Smooth muscle cell of the brain vasculature (primary cell): ENCODE measurements at regions not wholly inside any gene's neighbourhood (a gene's known extent, or its start where the extent isn't known, plus 50 kb on each side); places are given as distances from the start of the nearest gene placed in this dataset.

Experiments
- DNase-seq: peaks from one replicate; pipeline ENCODE4 v3.0.0-alpha.2; 2012; ENCODE audit warnings: low read depth, low spot score

DNA sequence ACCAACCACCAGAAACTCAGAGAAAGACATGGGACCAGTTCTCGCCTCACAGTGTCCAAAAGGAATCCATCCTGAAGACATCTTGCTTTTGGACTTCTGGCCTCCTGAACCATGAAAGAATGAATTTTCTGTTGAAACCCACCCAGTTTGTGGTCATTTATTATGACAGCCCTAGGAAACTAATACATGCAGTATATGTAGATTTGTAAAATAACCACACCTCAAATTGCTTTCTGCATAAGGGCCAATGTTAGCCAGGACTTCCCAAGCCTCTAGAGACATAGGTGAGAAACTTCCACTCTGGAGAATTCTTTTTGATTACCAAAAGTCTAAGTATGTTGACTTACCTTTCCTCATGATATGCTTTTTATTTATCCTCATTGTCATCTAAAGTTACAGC is 210.5 kb upstream of the SP4 start:
- DNase-seq = no peak

- no peak for DNase-seq
These were observed 209.7 kb upstream of the SP4 start for GRCh38 chr7:21218155-21218554.

DNA sequence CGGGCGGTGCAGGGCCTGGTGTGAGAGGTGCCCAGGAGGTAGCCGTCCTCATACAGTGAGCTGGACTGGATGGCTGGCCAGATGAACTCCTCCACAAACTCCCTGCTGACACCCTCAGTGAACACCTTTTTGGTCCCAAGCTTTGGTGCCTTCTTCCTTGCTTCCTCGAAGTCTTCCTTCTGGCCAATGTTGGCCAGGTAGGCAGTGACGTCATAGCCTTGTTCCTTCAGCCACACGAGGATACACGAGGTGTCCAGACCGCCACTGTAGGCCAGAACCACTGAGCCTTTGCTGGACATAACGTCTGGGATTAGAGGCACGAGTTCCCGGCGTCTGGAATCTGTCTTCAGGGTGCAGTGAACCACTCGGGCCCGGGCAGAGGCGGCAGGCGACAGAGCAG is 206.8 kb upstream of the SP4 start:
- DNase-seq = no peak

- no peak for DNase-seq
These were observed 189.3 kb upstream of the SP4 start for GRCh38 chr7:21238400-21239116.

GRCh38 chr7:21243265-21243664 is 184.6 kb upstream of the SP4 start:
- no peak for DNase-seq

GRCh38 chr7:21251151-21251800 is 176.6 kb upstream of the SP4 start:
- no peak for DNase-seq

DNA sequence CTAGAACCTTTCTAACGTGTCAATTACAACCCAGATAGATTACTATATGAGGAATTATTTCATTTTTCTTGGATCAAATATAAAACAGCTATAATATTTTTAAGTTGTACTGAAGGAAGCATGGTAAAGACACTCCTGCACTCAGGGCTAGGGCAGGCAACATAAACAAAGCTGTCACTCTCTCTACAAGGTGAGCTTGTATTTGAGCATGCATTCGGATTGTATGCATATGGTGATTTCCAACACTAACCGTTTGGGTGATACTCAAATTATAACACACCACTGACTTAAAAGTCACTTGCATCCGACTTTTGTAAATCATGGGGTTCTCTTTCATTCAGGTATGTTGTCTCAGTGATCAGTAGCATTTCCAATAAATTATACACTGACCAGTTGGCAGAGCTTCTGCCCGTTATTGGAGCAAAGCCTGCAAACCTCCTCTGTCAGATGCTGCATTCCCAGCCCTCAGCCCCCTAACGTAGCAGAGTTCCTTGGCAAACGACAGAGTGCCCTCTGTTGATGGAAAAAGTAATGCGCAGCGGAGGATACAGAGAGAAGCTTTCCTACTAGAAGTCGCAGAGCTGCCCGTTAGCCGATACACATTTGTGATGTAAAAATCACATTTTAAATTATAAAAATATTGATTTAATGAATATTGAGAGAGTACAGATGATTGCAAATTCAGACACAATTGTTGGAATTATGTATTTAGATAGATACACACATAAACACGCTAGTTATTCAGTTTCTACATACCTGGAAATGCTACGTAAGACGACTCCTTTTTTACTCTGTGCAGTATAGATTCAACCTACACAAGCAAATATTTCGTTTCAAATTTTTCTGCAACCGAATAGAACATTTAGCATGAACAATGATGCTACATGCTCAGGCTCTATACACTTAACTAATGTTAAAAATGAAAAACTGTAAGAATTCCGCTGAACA is 173.9 kb upstream of the SP4 start:
- DNase-seq = peak; percentile 9

GRCh38 chr7:21256310-21256877 is 171.5 kb upstream of the SP4 start:
- DNase-seq = peak; percentile 12

DNA sequence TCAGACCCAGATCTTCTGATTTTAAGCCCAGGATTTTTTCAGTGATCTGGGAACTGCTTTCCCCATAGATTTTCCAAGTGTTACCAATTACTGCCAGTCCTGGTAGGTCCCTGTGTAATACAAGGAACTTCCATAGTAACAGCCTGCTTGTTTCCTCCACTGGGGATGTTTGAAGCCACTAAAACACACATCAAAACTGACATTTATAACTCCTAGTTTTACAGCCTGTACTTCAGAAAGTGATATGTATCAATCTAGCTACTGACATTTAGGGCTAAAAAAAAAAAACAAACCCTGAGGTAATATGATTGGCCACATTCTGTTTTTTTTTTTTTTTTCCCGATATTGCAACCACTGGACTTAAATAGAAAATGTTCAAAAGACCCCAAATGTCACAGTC is 166.9 kb upstream of the SP4 start:
- DNase-seq = no peak

DNA sequence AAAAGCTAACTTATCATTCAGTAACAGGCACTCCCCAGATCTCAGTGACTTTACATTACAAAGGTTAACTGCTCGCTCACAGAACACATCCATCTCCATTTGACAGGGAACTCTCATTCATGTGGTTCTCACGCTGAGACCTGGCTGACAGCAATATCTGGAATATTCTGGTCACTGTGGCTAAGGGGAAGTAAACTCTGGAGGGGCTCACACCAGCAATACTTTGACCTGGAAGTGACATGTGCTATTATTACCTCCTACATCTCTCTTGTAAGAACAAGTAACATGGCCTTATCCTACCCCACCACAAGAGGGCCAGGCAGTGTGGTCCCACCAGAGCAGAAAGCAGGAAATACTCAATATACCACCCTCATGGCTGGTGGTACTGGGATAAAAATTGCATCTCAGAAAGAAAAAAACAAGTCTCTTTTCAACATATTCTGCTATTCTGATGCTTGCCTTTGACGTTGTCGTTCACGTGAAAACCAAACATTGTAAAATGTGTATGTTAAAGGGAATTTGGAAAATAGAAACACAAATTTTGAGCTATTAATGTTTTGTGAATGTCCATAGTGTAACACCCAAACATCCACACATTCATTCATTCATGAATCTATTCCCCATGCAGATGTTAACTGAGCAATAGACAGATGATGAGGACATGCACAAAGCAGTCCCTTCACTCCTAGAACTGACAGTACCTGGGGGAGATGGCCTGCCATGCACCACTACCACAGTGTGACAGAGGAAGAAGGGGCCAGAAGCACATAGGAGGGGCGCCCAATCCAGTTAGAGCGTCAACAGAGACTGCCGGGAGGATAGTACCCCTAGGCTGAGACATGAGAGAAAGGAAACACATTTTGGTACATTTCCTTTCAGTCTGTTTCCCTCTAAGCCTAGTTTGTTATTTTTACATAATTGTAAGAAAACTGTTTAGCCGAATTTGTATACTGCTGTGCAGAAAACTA is 166.0 kb upstream of the SP4 start:
- no peak for DNase-seq

- DNase-seq = no peak
These were observed 158.9 kb upstream of the SP4 start for GRCh38 chr7:21269021-21269420.

DNA sequence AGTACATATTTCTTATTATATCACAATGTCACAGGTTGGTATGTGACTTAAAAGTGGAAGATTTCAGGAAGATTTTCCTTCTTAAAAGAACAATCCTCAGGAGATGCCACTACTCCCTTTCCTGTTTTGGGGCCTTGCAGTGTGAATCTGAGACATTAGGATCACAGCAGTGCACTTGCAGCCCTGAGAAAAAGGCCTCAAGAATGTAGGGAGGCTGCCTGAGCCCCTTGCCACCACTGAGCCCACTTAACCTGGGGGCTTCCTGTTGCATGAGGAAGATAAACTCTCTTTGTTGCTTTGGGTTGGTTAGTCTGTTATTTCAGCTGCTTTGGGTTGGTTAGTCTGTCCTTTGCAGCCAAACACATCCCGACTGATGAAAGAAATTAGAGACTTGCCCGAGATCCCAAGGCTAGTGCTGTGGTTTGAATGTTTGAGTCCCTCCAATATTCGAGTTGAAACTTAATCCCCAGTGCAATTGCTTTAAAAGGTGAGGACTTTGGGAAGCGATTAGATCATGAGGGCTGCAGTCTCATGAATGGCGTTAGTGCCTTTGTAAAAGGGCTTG is 151.3 kb upstream of the SP4 start:
- no peak for DNase-seq

DNA sequence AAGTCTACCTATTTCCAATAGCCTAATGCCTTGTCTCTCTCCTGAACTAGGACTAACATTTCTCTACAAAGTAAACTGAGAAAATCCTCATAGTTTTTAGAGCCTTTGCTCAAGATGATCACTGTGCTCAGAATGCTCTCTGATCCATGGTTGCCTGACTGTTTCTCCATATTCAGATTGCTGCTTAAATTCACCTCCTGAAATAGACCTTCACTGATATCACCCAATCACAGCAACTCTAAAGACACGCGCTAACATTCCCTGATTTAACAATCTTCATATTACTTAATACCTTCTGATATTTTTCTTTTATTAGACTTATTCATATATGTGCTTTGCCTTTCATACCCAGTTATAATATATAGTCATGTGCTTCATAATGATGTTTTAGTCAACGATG is 148.9 kb upstream of the SP4 start:
- DNase-seq = no peak

DNA sequence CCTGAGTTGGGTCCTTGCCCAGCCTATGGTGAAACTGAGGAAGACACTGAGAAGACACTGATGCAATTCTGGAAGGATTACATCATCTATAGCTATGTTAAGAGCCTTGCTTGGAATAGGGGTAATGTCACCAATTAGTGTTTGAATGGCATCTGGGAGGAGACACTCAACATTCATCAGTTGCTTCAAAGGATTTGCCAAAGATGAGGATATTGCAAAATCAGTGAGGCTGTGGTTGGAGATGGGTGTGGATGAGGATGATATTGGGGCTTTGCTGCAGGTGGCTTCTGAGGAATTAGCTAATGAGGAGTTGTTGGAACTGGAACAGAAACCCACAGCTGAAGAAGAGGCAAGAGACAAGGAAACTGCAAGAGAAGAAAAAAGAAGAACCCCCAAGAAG is 146.7 kb upstream of the SP4 start:
- DNase-seq = no peak

DNA sequence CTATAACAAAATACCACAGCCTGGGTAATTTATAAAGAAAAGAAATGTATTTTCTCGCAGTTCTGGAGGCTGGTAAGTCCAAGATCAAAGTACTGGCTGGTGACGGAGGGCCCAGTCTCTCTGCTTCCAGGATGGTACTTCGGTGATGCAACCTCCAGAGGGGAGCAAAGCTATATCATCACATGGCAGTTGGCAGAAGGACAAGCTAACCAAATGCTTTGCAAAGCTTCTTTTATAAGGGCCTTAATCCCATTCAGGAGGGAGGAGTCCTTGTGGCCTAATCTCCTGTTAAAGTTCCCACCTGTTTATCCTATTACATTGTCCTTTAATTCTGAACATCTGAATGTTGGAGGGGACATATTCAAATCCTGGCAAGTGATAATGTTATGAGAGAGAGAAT is 134.1 kb upstream of the SP4 start:
- no peak for DNase-seq

DNA sequence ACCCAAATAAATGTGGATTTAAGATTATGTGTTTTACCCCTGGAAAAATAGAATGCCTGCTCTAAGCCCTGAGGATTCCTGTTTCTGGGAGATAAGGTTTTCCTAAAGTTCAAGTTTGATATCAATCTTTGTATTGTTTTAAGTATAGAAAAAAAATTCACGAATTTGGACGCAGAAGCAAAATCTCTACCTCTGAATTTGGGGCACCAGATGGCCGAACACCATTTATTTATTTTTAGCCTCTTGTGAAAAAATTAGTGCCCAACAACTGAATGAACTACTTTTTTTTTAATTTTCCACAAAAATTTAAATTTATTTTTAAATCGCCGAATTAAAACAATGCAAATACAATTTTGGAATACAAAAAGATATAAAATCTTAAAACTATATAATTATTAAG is 128.1 kb upstream of the SP4 start:
- DNase-seq = no peak

DNA sequence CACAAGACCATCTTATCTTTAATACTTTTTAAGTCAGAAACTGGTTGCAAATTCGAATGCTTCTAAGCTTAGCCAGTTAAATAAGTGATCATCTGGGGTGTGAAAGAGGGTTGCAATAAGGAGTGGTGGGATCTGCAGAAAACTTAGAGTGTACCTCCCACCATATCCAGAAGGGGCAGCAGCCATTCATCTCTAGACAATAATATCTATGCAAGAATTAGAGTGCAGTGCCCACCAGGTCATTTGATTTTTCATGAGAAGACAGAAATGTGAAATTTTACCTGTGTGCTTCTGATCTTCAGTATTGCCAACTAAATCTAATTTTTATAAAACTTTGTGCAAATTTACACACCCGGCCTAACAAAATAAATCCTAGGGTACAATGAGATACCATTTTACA is 127.2 kb upstream of the SP4 start:
- no peak for DNase-seq

- no peak for DNase-seq
These were observed 123.0 kb upstream of the SP4 start for GRCh38 chr7:21304808-21305375.

DNA sequence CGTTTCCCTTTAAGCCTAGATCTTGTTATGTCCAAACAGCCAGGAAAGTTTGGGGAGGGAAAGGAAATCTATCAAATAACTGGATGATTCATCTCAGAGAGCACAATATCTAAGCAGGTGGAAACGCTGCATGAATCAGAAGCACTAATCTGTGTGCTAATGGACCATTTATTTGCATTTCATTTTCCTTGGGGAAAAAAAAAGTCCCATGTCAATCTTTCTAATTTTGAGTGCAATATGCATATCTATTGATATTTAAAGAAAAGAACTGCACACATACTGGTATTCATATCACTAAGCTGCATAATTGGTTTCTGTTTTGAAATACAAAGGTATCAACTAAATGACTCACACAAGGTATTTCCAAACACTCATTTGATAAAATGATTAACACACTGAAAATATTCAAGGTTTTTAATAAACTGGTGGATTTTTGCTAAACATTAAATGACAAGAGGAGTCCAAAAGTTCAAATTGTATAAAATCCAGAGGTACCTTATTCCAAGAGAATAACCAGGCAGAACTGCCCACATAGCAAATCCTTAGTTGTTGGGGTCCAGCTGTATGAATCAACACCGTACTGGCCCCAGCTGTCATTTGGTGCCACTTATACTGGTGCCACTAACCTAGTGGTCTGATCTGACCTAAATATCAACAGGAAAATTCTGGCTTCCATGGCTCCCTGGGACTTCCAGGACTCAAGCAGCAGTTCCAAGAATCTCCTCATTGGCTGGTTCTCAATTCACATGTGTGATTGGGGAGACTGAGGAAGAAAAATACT is 122.2 kb upstream of the SP4 start:
- no peak for DNase-seq

GRCh38 chr7:21314954-21315353 is 112.9 kb upstream of the SP4 start:
- DNase-seq = no peak
